CD14-positive monocyte (primary cell): ENCODE measurements at regions not wholly inside any gene's neighbourhood (a gene's known extent, or its start where the extent isn't known, plus 50 kb on each side); places are given as distances from the start of the nearest gene placed in this dataset.

Experiments used
- DNase-seq, 3 donors: peaks; one replicate each; pipeline ENCODE4 v3.0.0-alpha.2; 2011 to 2022
- H2AFZ ChIP-seq: 2 replicates; pipeline ENCODE4 v1.6.0; 2012; ENCODE audit warnings: mild to moderate bottlenecking, low read depth, low read length, inconsistent platforms; ENCODE audit not compliant: insufficient read depth, poor library complexity, severe bottlenecking
- H3K27ac ChIP-seq, 2 donors: 1 replicate in 1 of 2; 2 replicates in 1 of 2; pipeline ENCODE4 v1.5.1; 2012 to 2013; ENCODE audit warnings: low read length in 2 of 2, control low read depth in 1 of 2, inconsistent platforms in 1 of 2, low read depth in 1 of 2, mild to moderate bottlenecking in 1 of 2
- H3K27me3 ChIP-seq, 2 donors: one replicate each; pipeline versions ENCODE4 v1.6.0 to v1.6.1; 2011 to 2013; ENCODE audit warnings: low read length in 2 of 2; ENCODE audit not compliant: control insufficient read depth in 2 of 2, insufficient read depth in 2 of 2
- H3K36me3 ChIP-seq, 2 donors: replicated peaks in 1 of 2; 1 replicate in 1 of 2; 2 replicates in 1 of 2; pipeline versions ENCODE4 v1.5.1 to v1.6.1; 2012 to 2013; ENCODE audit warnings: low read length in 2 of 2, control low read depth in 1 of 2, inconsistent platforms in 1 of 2, mild to moderate bottlenecking in 1 of 2; ENCODE audit not compliant: insufficient read depth in 2 of 2, control insufficient read depth in 1 of 2
- H3K4me1 ChIP-seq, 2 donors: 1 replicate in 1 of 2; 2 replicates in 1 of 2; pipeline versions ENCODE4 v1.5.1 to v1.6.1; 2012 to 2013; ENCODE audit warnings: low read length in 2 of 2, control low read depth in 1 of 2, inconsistent platforms in 1 of 2, mild to moderate bottlenecking in 1 of 2, moderate library complexity in 1 of 2; ENCODE audit not compliant: insufficient read depth in 2 of 2, control insufficient read depth in 1 of 2
- H3K4me2 ChIP-seq: replicated peaks from 2 replicates; pipeline ENCODE3; 2012; ENCODE audit warnings: low read length, moderate library complexity, mild to moderate bottlenecking; ENCODE audit not compliant: poor library complexity, severe bottlenecking; ENCODE audit errors: extremely low read depth
- H3K4me3 ChIP-seq, 3 experiments: fragments of 200-600 bp in 1 of 3; sonication (generic) in 1 of 3; replicated peaks in 1 of 3; 1 replicate in 2 of 3; 2 replicates in 1 of 3; pipeline ENCODE4 v1.5.1; 2011 to 2013; ENCODE audit warnings: low read length in 3 of 3, mild to moderate bottlenecking in 3 of 3, control low read depth in 2 of 3, low read depth in 2 of 3, inconsistent platforms in 1 of 3, moderate library complexity in 1 of 3
- H3K79me2 ChIP-seq: 2 replicates; pipeline ENCODE4 v1.6.0; 2012; ENCODE audit warnings: mild to moderate bottlenecking, control low read depth, inconsistent platforms, low read length, moderate library complexity; ENCODE audit not compliant: insufficient read depth
- H3K9ac ChIP-seq: 2 replicates; pipeline ENCODE4 v1.6.0; 2017; ENCODE audit warnings: low read length, mild to moderate bottlenecking; ENCODE audit not compliant: insufficient read depth, poor library complexity, severe bottlenecking
- H3K9me3 ChIP-seq, 2 donors: replicated peaks in 1 of 2; 1 replicate in 1 of 2; 2 replicates in 1 of 2; pipeline versions ENCODE4 v1.5.1 to v1.6.1; 2012 to 2013; ENCODE audit warnings: low read length in 2 of 2, control low read depth in 1 of 2; ENCODE audit not compliant: control insufficient read depth in 1 of 2, insufficient read depth in 1 of 2
- H4K20me1 ChIP-seq: 2 replicates; pipeline ENCODE4 v1.6.0; 2012; ENCODE audit warnings: mild to moderate bottlenecking, low read length, control low read depth, moderate library complexity; ENCODE audit not compliant: insufficient read depth
- H3K27ac Mint-ChIP-seq, 7 donors: one replicate each; pipeline ENCODE4 v1.8.0; 2020; ENCODE audit warnings: mild to moderate bottlenecking in 7 of 7, mixed read lengths in 7 of 7, moderate library complexity in 6 of 7, inconsistent platforms in 2 of 7
- H3K27me3 Mint-ChIP-seq, 3 donors: one replicate each; pipeline ENCODE4 v1.8.0; 2021 to 2022; ENCODE audit warnings: low read depth in 3 of 3, mild to moderate bottlenecking in 3 of 3, mixed read lengths in 3 of 3, moderate library complexity in 3 of 3, inconsistent platforms in 1 of 3
- H3K36me3 Mint-ChIP-seq, 2 donors: one replicate each; pipeline ENCODE4 v1.8.0; 2020; ENCODE audit warnings: mixed read lengths in 2 of 2, inconsistent platforms in 1 of 2, mild to moderate bottlenecking in 1 of 2
- H3K4me1 Mint-ChIP-seq: one replicate; pipeline ENCODE4 v1.8.0; 2020; ENCODE audit warnings: mild to moderate bottlenecking, mixed read lengths
- H3K4me3 Mint-ChIP-seq, 2 donors: one replicate each; pipeline ENCODE4 v1.8.0; 2020; ENCODE audit warnings: mild to moderate bottlenecking in 2 of 2, mixed read lengths in 2 of 2, moderate library complexity in 1 of 2
- H3K9me3 Mint-ChIP-seq, 7 donors: one replicate each; pipeline ENCODE4 v1.8.0; 2020 to 2022; ENCODE audit warnings: mixed read lengths in 7 of 7, mild to moderate bottlenecking in 6 of 7, moderate library complexity in 6 of 7, inconsistent platforms in 2 of 7
- CTCF ChIP-seq: fragments of 200-600 bp; IDR thresholded peaks from one replicate; pipeline ENCODE4 v1.8.0; 2022; ENCODE audit warnings: antibody characterized with exemption, mild to moderate bottlenecking
- WGBS: methylation state at CpG from one replicate; pipeline ENCODE4 v1.1.5; 2013; ENCODE audit warnings: missing lambda C conversion rate; ENCODE audit not compliant: insufficient coverage; 5-methylcytosine and 5-hydroxymethylcytosine counted together
- intact Hi-C, 2 donors: fragments of 100-400 bp; cut with micrococcal nuclease; formaldehyde crosslinking; loops; one replicate each; pipeline versions ENCODE4 v1.15.0 to v1.15.1; 2023

GRCh38 chr13:95354680-95355487 is 53.6 kb upstream of the ABCC4 start:
- TF ChIP-seq CTCF, result no peak
- H3K4me1 ChIP-seq, result no peaks in the 10 kb centered on the region
- no peak for DNase-seq
- 81% methylated on average over 2 of the region's 4 CpGs for WGBS
- Mint-ChIP-seq H3K27ac (no peak overlapping the region), H3K36me3 (no peaks in the 10 kb centered on the region), H3K27me3 (peaks cover 2 to 3% (median 2%) of the 10 kb centered on the region in 3 donors), H3K9me3 (peaks cover 0 to 9% (median 2%) of the 10 kb centered on the region in 7 donors), H3K4me3 (no peak overlapping the region), H3K4me1 (no peaks in the 10 kb centered on the region)
- no peaks in the 10 kb centered on the region for H3K36me3 ChIP-seq
- H3K79me2 ChIP-seq, result no peaks in the 10 kb centered on the region
- H3K9ac ChIP-seq, result no peak overlapping the region
- H3K4me2 ChIP-seq, result no peak overlapping the region
- H3K9me3 ChIP-seq, result no peaks in the 10 kb centered on the region
- intact Hi-C loops, result no loop called here
- H3K27ac ChIP-seq, result no peak overlapping the region
- no peaks in the 10 kb centered on the region for H4K20me1 ChIP-seq
- no peak overlapping the region for H2AFZ ChIP-seq
- no peak overlapping the region for H3K4me3 ChIP-seq
- H3K27me3 ChIP-seq, result no peaks in the 10 kb centered on the region

DNA sequence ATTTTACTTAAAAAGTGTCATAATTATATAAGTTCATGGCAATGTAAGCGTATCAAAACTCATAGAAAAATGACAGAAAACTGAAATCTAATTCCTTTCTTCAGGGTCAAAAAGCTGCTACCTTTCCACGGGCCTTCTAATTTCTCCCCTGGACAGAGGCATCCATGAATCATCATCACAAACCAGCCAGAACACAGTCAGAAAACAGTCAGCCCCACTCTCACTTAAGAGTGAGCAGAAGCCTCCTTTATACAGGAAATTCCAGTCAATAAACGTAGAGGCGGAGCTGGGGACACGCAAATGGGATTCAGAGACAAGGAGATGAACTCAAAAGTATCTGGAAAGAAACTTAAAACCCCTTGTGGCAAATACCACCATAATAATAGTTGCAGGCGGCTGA is 54.2 kb upstream of the ABCC4 start:
- intact Hi-C loops, result no loop called here
- Mint-ChIP-seq H3K27me3 (peaks cover 2 to 4% (median 3%) of the 10 kb centered on the region in 3 donors), H3K4me1 (no peaks in the 10 kb centered on the region), H3K9me3 (peaks cover 0 to 9% (median 0%) of the 10 kb centered on the region in 7 donors), H3K4me3 (no peak overlapping the region), H3K36me3 (no peaks in the 10 kb centered on the region), H3K27ac (no peak overlapping the region)
- no peak overlapping the region for H3K9ac ChIP-seq
- no peaks in the 10 kb centered on the region for H4K20me1 ChIP-seq
- H3K4me3 ChIP-seq, result no peak overlapping the region
- H3K4me1 ChIP-seq, result no peaks in the 10 kb centered on the region
- no peak for DNase-seq
- H3K27ac ChIP-seq, result no peak overlapping the region
- no peak overlapping the region for H2AFZ ChIP-seq
- TF ChIP-seq CTCF, result no peak
- no peaks in the 10 kb centered on the region for H3K27me3 ChIP-seq
- H3K36me3 ChIP-seq, result no peaks in the 10 kb centered on the region
- H3K4me2 ChIP-seq, result no peak overlapping the region
- H3K79me2 ChIP-seq, result no peaks in the 10 kb centered on the region
- WGBS, result 92% methylated on average over 2 of the region's 6 CpGs
- no peaks in the 10 kb centered on the region for H3K9me3 ChIP-seq
